ENCODE measurements at regions not wholly inside any gene's neighbourhood (a gene's known extent, or its start where the extent isn't known, plus 50 kb on each side); places are given as distances from the start of the nearest gene placed in this dataset.

DNA sequence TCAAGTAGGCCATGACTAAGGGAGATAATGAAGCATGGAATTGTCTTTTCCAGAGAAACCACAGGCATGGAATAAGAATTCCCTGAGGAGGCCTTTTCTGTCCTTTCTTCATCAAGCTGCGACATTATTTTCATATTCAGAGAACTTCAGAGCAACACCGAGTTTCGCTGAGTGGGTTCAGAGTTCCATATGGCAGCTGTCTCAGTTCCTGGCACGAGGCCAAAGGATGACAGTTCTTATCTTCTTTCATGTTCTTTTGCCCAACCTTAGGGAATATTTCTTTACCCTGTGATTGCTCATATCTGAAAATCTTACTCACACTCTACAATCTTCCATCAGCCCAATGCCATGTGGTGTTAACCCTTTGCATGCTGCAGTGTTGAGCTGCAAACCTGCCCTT, 135.3 kb upstream of the BMP2 start:
- no peak overlapping the region for H3K27ac ChIP-seq (ENCODE audit: low read length)
- H3K4me2 ChIP-seq (ENCODE audit: insufficient read depth, low read length) = no peak overlapping the region
- H3K4me3 ChIP-seq (ENCODE audit: low read depth in 1 of 2, low read length in 2 of 2) = no peak overlapping the region
- no peak overlapping the region for H3K9ac ChIP-seq (ENCODE audit: low read depth, low read length)
- no peak overlapping the region for H2AFZ ChIP-seq (ENCODE audit: low read depth, low read length)
- no peaks in the 10 kb centered on the region for H4K20me1 ChIP-seq (ENCODE audit: insufficient read depth, low read length)
- no peaks in the 10 kb centered on the region for H3K36me3 ChIP-seq (ENCODE audit: insufficient read depth, low read length)
- ATAC-seq (ENCODE audit: insufficient read depth, low read depth) (no peak), DNase-seq (no peak)
- TF ChIP-seq EZH2 (IDR thresholded peaks at IDR 0.05; ENCODE audit: borderline replicate concordance, low read depth, low read length, severe bottlenecking) = no peak
- TF ChIP-seq, protein P1, sequence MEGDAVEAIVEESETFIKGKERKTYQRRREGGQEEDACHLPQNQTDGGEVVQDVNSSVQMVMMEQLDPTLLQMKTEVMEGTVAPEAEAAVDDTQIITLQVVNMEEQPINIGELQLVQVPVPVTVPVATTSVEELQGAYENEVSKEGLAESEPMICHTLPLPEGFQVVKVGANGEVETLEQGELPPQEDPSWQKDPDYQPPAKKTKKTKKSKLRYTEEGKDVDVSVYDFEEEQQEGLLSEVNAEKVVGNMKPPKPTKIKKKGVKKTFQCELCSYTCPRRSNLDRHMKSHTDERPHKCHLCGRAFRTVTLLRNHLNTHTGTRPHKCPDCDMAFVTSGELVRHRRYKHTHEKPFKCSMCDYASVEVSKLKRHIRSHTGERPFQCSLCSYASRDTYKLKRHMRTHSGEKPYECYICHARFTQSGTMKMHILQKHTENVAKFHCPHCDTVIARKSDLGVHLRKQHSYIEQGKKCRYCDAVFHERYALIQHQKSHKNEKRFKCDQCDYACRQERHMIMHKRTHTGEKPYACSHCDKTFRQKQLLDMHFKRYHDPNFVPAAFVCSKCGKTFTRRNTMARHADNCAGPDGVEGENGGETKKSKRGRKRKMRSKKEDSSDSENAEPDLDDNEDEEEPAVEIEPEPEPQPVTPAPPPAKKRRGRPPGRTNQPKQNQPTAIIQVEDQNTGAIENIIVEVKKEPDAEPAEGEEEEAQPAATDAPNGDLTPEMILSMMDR (IDR thresholded peaks at IDR 0.05; ENCODE audit: borderline replicate concordance, extremely low read depth, low read length, poor library complexity, severe bottlenecking) = no peak
- no peaks in the 10 kb centered on the region for H3K4me1 ChIP-seq (ENCODE audit: insufficient read depth, low read length)
- H3K79me2 ChIP-seq (ENCODE audit: insufficient read depth, low read length) = no peaks in the 10 kb centered on the region
- H3K27me3 ChIP-seq (ENCODE audit: insufficient read depth, low read length, poor library complexity) = no peaks in the 10 kb centered on the region
- H3K9me3 ChIP-seq (ENCODE audit: insufficient read depth, low read length, severe bottlenecking) = no peaks in the 10 kb centered on the region

DNA sequence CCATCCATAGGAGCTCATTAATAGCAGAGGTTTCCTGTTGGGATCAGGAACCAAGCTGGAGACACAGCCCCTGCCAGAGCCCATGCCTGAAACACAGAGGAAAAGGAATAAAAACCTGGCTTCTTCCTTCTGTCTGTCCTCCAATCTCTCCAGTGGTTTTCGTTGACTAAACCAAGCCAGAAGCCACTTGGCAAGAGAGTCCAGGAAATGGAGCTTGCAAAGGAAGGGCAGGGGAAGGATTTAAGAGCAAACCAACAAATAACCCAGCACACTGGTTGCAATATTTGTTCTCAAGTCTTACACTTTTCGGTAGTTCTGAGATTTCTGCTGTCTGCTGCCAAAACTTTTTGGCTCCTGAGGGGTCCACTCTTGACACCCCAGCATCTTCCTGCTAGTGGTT, 137.0 kb upstream of the BMP2 start:
- H3K4me2 ChIP-seq (ENCODE audit: insufficient read depth, low read length) = no peak overlapping the region
- no peaks in the 10 kb centered on the region for H4K20me1 ChIP-seq (ENCODE audit: insufficient read depth, low read length)
- ATAC-seq (ENCODE audit: insufficient read depth, low read depth) (no peak), DNase-seq (no peak)
- no peaks in the 10 kb centered on the region for H3K9me3 ChIP-seq (ENCODE audit: insufficient read depth, low read length, severe bottlenecking)
- H3K79me2 ChIP-seq (ENCODE audit: insufficient read depth, low read length) = no peaks in the 10 kb centered on the region
- no peaks in the 10 kb centered on the region for H3K27me3 ChIP-seq (ENCODE audit: insufficient read depth, low read length, poor library complexity)
- H3K9ac ChIP-seq (ENCODE audit: low read depth, low read length) = no peak overlapping the region
- no peaks in the 10 kb centered on the region for H3K4me1 ChIP-seq (ENCODE audit: insufficient read depth, low read length)
- H3K4me3 ChIP-seq (ENCODE audit: low read depth in 1 of 2, low read length in 2 of 2) = no peak overlapping the region
- TF ChIP-seq, protein P1 (IDR thresholded peaks at IDR 0.05; ENCODE audit: borderline replicate concordance, extremely low read depth, low read length, poor library complexity, severe bottlenecking) = no peak
- no peak for TF ChIP-seq EZH2 (IDR thresholded peaks at IDR 0.05; ENCODE audit: borderline replicate concordance, low read depth, low read length, severe bottlenecking)
- no peak overlapping the region for H2AFZ ChIP-seq (ENCODE audit: low read depth, low read length)
- no peaks in the 10 kb centered on the region for H3K36me3 ChIP-seq (ENCODE audit: insufficient read depth, low read length)
- no peak overlapping the region for H3K27ac ChIP-seq (ENCODE audit: low read length)

DNA sequence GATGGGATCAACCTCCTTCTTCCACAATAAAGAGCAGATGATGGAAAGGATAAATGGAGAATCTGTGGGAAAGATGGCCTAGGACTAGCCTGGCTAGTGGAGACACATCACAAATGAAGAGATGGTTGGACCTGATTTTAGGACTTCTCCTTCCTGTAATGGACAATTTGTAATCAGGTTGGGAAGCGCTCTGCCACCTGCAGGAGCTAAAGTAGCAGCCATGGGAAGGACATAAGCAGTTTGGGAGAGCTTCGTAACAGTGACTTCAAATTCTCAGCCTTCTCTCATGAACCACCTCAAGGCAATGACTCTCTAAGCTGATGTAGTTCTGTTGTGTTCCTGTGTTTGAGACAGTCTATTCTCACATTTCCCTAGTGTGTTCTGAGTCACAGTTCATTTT, 137.9 kb upstream of the BMP2 start:
- Histone ChIP-seq H3K79me2 (ENCODE audit: insufficient read depth, low read length) (no peaks in the 10 kb centered on the region), H3K9me3 (ENCODE audit: insufficient read depth, low read length, severe bottlenecking) (no peaks in the 10 kb centered on the region), H3K9ac (ENCODE audit: low read depth, low read length) (no peak overlapping the region), H4K20me1 (ENCODE audit: insufficient read depth, low read length) (no peaks in the 10 kb centered on the region), H3K27me3 (ENCODE audit: insufficient read depth, low read length, poor library complexity) (no peaks in the 10 kb centered on the region), H2AFZ (ENCODE audit: low read depth, low read length) (no peak overlapping the region), H3K4me1 (ENCODE audit: insufficient read depth, low read length) (no peaks in the 10 kb centered on the region), H3K27ac (ENCODE audit: low read length) (no peak overlapping the region), H3K4me2 (ENCODE audit: insufficient read depth, low read length) (no peak overlapping the region), H3K4me3 (ENCODE audit: low read depth in 1 of 2, low read length in 2 of 2) (no peak overlapping the region), H3K36me3 (ENCODE audit: insufficient read depth, low read length) (no peaks in the 10 kb centered on the region)
- DNase-seq (no peak), ATAC-seq (ENCODE audit: insufficient read depth, low read depth) (no peak)
- TF ChIP-seq, protein P1 (IDR thresholded peaks at IDR 0.05; ENCODE audit: borderline replicate concordance, extremely low read depth, low read length, poor library complexity, severe bottlenecking) = no peak
- TF ChIP-seq EZH2 (IDR thresholded peaks at IDR 0.05; ENCODE audit: borderline replicate concordance, low read depth, low read length, severe bottlenecking) = no peak

DNA sequence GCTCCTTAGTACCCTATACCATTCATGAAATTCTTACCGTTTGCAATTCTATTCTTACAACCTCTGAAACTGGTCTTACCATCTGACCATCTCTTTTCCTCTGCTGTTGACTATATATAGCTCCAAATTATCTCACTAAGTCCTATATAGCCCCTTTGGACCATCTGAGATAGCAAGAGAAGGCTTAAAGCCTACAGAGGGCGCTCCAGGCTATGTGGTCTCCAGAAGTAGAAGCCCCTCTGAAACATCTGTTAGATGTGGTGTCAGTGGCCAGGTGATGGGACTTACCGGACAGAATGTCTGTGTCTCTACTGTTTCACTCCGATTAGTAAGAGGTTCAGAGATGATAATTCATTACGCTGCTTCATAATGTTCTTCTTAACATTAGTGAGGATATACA, 140.7 kb upstream of the BMP2 start:
- Histone ChIP-seq H2AFZ (ENCODE audit: low read depth, low read length) (no peak overlapping the region), H3K4me2 (ENCODE audit: insufficient read depth, low read length) (no peak overlapping the region), H3K27me3 (ENCODE audit: insufficient read depth, low read length, poor library complexity) (no peaks in the 10 kb centered on the region), H3K9ac (ENCODE audit: low read depth, low read length) (no peak overlapping the region), H3K4me1 (ENCODE audit: insufficient read depth, low read length) (no peaks in the 10 kb centered on the region), H3K4me3 (ENCODE audit: low read depth in 1 of 2, low read length in 2 of 2) (no peak overlapping the region), H4K20me1 (ENCODE audit: insufficient read depth, low read length) (no peaks in the 10 kb centered on the region), H3K27ac (ENCODE audit: low read length) (no peak overlapping the region), H3K36me3 (ENCODE audit: insufficient read depth, low read length) (no peaks in the 10 kb centered on the region), H3K9me3 (ENCODE audit: insufficient read depth, low read length, severe bottlenecking) (no peaks in the 10 kb centered on the region), H3K79me2 (ENCODE audit: insufficient read depth, low read length) (no peaks in the 10 kb centered on the region)
- ATAC-seq (ENCODE audit: insufficient read depth, low read depth) = no peak
- no peak for TF ChIP-seq EZH2 (IDR thresholded peaks at IDR 0.05; ENCODE audit: borderline replicate concordance, low read depth, low read length, severe bottlenecking)
- TF ChIP-seq, protein P1 (IDR thresholded peaks at IDR 0.05; ENCODE audit: borderline replicate concordance, extremely low read depth, low read length, poor library complexity, severe bottlenecking) = peak; percentile 28
- DNase-seq = no peak

Data from DND-41 (cell line).